Endodermal cell (in vitro differentiated cells): ENCODE measurements at regions not wholly inside any gene's neighbourhood (a gene's known extent, or its start where the extent isn't known, plus 50 kb on each side); places are given as distances from the start of the nearest gene placed in this dataset.

Source experiments
- DNase-seq: peaks from one replicate; pipeline ENCODE4 v3.0.0-alpha.2; 2017
- H3K27ac ChIP-seq: 2 replicates; pipeline ENCODE4 v1.5.1; 2013; ENCODE audit warnings: mild to moderate bottlenecking, low read depth, low read length, moderate library complexity
- H3K27me3 ChIP-seq: 2 replicates; pipeline ENCODE4 v1.6.1; 2013; ENCODE audit warnings: mild to moderate bottlenecking, low read length, moderate library complexity; ENCODE audit not compliant: insufficient read depth, control insufficient read depth, poor library complexity, severe bottlenecking
- H3K36me3 ChIP-seq: 2 replicates; pipeline ENCODE4 v1.7.0; 2013; ENCODE audit warnings: mild to moderate bottlenecking, low read length, moderate library complexity; ENCODE audit not compliant: control insufficient read depth, insufficient read depth
- H3K4me1 ChIP-seq: one replicate; pipeline ENCODE4 v1.7.0; 2013; ENCODE audit warnings: low read length; ENCODE audit not compliant: control insufficient read depth, insufficient read depth
- H3K4me3 ChIP-seq: 2 replicates; pipeline ENCODE4 v1.5.1; 2013; ENCODE audit warnings: mild to moderate bottlenecking, low read length, moderate library complexity
- H3K9ac ChIP-seq: 2 replicates; pipeline ENCODE4 v1.6.1; 2013; ENCODE audit warnings: mild to moderate bottlenecking, low read length, moderate library complexity; ENCODE audit not compliant: poor library complexity, severe bottlenecking; ENCODE audit errors: extremely low read depth
- H3K9me3 ChIP-seq: 2 replicates; pipeline ENCODE4 v1.6.1; 2013; ENCODE audit warnings: mild to moderate bottlenecking, low read length, moderate library complexity; ENCODE audit not compliant: control insufficient read depth
- H3K27ac Mint-ChIP-seq: 2 replicates; pipeline ENCODE4 v1.8.0; 2020; ENCODE audit warnings: mixed read lengths
- H3K27me3 Mint-ChIP-seq: 2 replicates; pipeline ENCODE4 v1.8.0; 2021; ENCODE audit warnings: mild to moderate bottlenecking, mixed read lengths; ENCODE audit not compliant: insufficient read depth
- H3K36me3 Mint-ChIP-seq: 2 replicates; pipeline ENCODE4 v1.8.0; 2020; ENCODE audit warnings: low read depth, mixed read lengths
- H3K4me1 Mint-ChIP-seq: 2 replicates; pipeline ENCODE4 v1.8.0; 2020; ENCODE audit warnings: mixed read lengths
- H3K4me3 Mint-ChIP-seq: 2 replicates; pipeline ENCODE4 v1.8.0; 2020; ENCODE audit warnings: mild to moderate bottlenecking, moderate library complexity, mixed read lengths
- H3K9me3 Mint-ChIP-seq: 2 replicates; pipeline ENCODE4 v1.8.0; 2020; ENCODE audit warnings: mild to moderate bottlenecking, mixed read lengths
- WGBS, 2 experiments: methylation state at CpG; one replicate each; pipeline versions ENCODE4 v1.1.5 to v1.1.7; 2013; ENCODE audit warnings: missing lambda C conversion rate in 2 of 2, mixed read lengths in 1 of 2; ENCODE audit not compliant: insufficient coverage in 1 of 2, insufficient read length in 1 of 2; 5-methylcytosine and 5-hydroxymethylcytosine counted together
- TF ChIP-seq, protein P1 (sequence below): fragments of 200-600 bp; sonication (generic); conservative IDR thresholded peaks from 2 replicates; pipeline ENCODE4 v1.5.0; 2021; ENCODE audit warnings: antibody characterized with exemption, mild to moderate bottlenecking

- WGBS, 2 experiments, result no CpG with 5 or more reads among the region's 1 CpG
- Histone ChIP-seq H3K36me3 (no peaks in the 10 kb centered on the region), H3K4me3 (no peak overlapping the region), H3K4me1 (no peaks in the 10 kb centered on the region), H3K9me3 (no peaks in the 10 kb centered on the region), H3K27ac (no peak overlapping the region), H3K9ac (no peak overlapping the region), H3K27me3 (no peaks in the 10 kb centered on the region)
- Mint-ChIP-seq H3K36me3 (no peaks in the 10 kb centered on the region), H3K9me3 (no peaks in the 10 kb centered on the region), H3K27ac (no peak overlapping the region), H3K4me3 (no peak overlapping the region), H3K4me1 (no peaks in the 10 kb centered on the region), H3K27me3 (no peaks in the 10 kb centered on the region)
- TF ChIP-seq, protein P1, sequence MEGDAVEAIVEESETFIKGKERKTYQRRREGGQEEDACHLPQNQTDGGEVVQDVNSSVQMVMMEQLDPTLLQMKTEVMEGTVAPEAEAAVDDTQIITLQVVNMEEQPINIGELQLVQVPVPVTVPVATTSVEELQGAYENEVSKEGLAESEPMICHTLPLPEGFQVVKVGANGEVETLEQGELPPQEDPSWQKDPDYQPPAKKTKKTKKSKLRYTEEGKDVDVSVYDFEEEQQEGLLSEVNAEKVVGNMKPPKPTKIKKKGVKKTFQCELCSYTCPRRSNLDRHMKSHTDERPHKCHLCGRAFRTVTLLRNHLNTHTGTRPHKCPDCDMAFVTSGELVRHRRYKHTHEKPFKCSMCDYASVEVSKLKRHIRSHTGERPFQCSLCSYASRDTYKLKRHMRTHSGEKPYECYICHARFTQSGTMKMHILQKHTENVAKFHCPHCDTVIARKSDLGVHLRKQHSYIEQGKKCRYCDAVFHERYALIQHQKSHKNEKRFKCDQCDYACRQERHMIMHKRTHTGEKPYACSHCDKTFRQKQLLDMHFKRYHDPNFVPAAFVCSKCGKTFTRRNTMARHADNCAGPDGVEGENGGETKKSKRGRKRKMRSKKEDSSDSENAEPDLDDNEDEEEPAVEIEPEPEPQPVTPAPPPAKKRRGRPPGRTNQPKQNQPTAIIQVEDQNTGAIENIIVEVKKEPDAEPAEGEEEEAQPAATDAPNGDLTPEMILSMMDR, result no peak
- DNase-seq, result no peak
Measured at GRCh38 chr4:179509489-179509888, 2067.3 kb upstream of the AGA start.

- DNase-seq, result no peak
- Histone ChIP-seq H3K9me3 (no peaks in the 10 kb centered on the region), H3K27ac (no peak overlapping the region), H3K4me3 (no peak overlapping the region), H3K27me3 (no peaks in the 10 kb centered on the region), H3K4me1 (no peaks in the 10 kb centered on the region), H3K36me3 (no peaks in the 10 kb centered on the region), H3K9ac (no peak overlapping the region)
- WGBS, 2 experiments, result 90 to 93% methylated on average over 2 of the region's 2 CpGs
- Mint-ChIP-seq H3K27ac (no peak overlapping the region), H3K27me3 (no peaks in the 10 kb centered on the region), H3K4me1 (no peaks in the 10 kb centered on the region), H3K4me3 (no peak overlapping the region), H3K36me3 (no peaks in the 10 kb centered on the region), H3K9me3 (no peaks in the 10 kb centered on the region)
- TF ChIP-seq, protein P1, result no peak
Measured at GRCh38 chr4:179521952-179522351, 2079.7 kb upstream of the AGA start.

DNA sequence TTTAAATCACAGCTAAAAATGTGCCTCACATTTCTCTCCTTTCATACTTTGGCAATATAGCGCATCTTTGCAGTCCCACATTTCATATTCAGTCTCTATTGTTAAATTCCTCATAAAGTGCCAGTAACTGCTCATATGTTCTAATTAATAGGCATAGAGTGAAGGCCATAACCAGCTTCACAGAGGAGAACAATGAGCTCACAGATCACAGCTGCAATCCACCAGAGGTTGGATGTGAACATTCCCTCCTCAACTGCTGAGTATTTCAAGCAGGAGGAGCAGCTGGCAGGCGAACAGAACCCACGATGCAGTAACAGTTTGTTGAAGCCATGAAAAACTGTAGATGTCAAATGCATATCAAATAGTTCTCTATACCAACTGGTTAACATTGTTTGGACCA is 2088.7 kb upstream of the AGA start:
- Mint-ChIP-seq H3K9me3 (no peaks in the 10 kb centered on the region), H3K4me1 (no peaks in the 10 kb centered on the region), H3K4me3 (no peak overlapping the region), H3K36me3 (no peaks in the 10 kb centered on the region), H3K27me3 (no peaks in the 10 kb centered on the region), H3K27ac (no peak overlapping the region)
- H3K4me3 ChIP-seq, result no peak overlapping the region
- H3K9ac ChIP-seq, result no peak overlapping the region
- no peaks in the 10 kb centered on the region for H3K27me3 ChIP-seq
- TF ChIP-seq, protein P1, result no peak
- H3K4me1 ChIP-seq, result no peaks in the 10 kb centered on the region
- H3K9me3 ChIP-seq, result no peaks in the 10 kb centered on the region
- no peak overlapping the region for H3K27ac ChIP-seq
- DNase-seq, result no peak
- 92 to 100% methylated on average over 2 to 3 of the region's 3 CpGs for WGBS, 2 experiments
- H3K36me3 ChIP-seq, result no peaks in the 10 kb centered on the region
